HG03469 (cell line): ENCODE measurements at regions not wholly inside any gene's neighbourhood (a gene's known extent, or its start where the extent isn't known, plus 50 kb on each side); places are given as distances from the start of the nearest gene placed in this dataset.

ENCODE experiments used
- ATAC-seq: cut with Tn5 transposase; IDR thresholded peaks from one replicate; pipeline ENCODE4 v1.9.1; 2021; ENCODE audit warnings: mild to moderate bottlenecking, moderate library complexity, moderate number of reproducible peaks; ENCODE audit not compliant: unreplicated experiment

- ATAC-seq = no peak
These were observed 105.1 kb upstream of the RPL38 start for GRCh38 chr17:74098136-74099024.

- no peak for ATAC-seq
These were observed 103.8 kb upstream of the RPL38 start for GRCh38 chr17:74099442-74100340.

DNA sequence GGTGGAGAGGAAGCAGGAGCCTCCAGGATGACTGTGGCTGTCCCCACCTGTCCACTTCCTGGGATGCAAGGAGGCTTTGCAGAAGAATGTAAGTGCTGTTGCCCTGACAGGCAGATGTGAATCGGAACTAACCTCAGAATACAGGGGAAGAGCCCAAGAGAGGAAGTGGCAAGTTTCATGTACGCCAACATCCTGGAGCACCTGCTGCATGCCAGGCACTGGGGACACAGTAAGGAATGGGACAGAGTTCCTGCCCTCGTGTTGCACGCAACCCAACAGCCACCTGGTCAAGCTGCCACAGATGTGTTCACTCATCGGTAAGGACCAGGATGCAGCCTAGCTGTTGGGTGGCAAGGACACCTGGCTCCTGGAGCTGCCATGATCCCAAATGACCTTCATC lies 98.6 kb upstream of the RPL38 start:
- ATAC-seq = no peak

DNA sequence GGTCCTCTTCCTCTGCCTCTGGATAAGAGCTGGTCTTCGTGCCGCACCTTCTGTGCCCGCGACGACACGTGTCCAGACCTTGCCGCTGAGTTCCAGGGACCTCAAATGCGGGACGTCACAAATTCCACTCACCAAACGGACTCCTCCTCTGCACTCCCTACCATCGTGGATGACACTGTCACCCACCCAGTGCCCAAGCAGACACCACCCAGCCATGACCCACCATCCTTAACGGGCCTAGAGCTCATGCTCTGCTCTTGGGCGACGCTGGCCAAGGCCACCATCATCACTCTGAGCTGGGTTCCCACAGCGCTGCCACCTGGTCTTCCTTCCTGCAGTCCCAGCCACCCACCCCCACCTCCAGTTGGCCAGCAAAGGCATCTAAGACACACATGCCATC lies 96.4 kb upstream of the RPL38 start:
- no peak for ATAC-seq

- no peak for ATAC-seq
These were observed 95.3 kb upstream of the RPL38 start for GRCh38 chr17:74108126-74108705.

DNA sequence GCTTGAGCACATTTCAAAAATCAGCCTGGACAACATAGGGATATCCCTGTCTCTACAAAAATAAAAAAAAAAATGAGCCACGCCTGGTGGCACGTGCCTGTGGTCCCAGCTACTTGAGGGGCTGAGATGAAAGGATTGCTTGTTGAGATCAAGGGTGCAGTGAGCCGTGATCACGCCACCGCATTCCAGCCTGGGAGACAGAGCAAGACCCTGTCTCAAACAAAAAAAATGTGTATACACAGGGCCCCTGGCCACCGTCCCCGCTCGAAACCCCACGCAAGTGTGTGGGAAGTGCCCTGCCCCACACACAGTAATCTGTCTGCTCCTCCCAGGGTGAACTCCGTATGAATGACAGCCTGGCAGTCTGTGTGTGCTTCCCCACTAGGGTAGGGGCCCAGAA lies 93.0 kb upstream of the RPL38 start:
- ATAC-seq = no peak

- no peak for ATAC-seq
These were observed 90.2 kb upstream of the RPL38 start for GRCh38 chr17:74113326-74113725.

GRCh38 chr17:74113952-74114351 lies 89.5 kb upstream of the RPL38 start:
- no peak for ATAC-seq

GRCh38 chr17:74114881-74115470 lies 88.5 kb upstream of the RPL38 start:
- ATAC-seq = no peak

GRCh38 chr17:74115586-74115985 lies 87.9 kb upstream of the RPL38 start:
- no peak for ATAC-seq

DNA sequence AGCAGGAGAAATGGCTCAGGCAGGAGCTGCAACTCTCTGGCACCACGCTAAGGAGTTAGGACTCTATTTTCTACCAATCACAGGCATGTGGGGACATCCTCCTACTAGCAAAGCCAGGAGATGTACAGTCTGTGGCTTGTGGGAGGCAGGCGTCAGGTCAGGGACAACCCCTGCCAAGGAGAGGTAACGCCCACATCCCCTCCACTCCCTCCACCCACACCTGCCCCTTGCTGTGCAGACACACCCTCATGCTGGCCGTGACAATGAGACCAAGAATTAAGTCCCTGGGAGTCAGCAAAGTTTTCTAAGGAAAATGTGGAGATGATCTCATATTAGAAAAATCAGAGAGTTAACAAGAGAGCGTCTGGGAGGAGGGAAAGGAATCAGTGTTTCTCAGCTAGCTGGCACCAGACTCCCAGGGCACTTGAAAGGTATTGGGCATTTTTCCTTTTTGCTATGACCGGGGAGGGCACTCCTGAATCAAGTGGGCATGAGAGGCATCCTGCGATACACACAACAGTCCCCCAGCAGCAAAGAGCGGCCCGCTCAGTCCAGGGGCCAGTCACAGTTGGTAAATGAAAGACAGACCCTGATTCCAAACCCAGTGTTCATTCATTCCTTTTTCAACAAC lies 87.3 kb upstream of the RPL38 start:
- no peak for ATAC-seq

- no peak for ATAC-seq
These were observed 86.3 kb upstream of the RPL38 start for GRCh38 chr17:74117087-74117698.

DNA sequence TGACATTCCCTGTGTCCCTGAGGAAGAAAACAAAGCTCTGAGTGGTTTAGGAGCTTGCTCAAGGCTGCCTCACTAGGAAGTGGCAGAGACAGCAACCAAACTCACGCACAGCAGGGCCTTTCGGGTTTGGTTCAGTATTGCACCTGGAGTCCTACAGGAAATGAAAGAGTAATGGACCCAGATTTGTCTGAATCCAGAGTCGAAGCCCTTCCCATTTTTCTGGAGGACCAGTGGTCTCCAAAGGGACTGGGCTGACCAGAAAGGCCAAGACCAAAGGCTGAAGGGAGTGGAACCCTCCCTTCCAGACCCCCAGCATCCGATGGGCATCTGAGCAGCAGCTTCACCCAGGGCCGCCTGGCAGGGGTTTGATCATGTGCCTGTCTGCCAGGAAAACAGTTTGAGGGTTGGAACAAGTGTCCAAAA lies 85.5 kb upstream of the RPL38 start:
- ATAC-seq = no peak

- no peak for ATAC-seq
These were observed 85.0 kb upstream of the RPL38 start for GRCh38 chr17:74118504-74118903.

GRCh38 chr17:74119049-74119580 lies 84.4 kb upstream of the RPL38 start:
- ATAC-seq = no peak

GRCh38 chr17:74119965-74120364 lies 83.5 kb upstream of the RPL38 start:
- no peak for ATAC-seq

GRCh38 chr17:74123350-74123749 lies 80.1 kb upstream of the RPL38 start:
- no peak for ATAC-seq

DNA sequence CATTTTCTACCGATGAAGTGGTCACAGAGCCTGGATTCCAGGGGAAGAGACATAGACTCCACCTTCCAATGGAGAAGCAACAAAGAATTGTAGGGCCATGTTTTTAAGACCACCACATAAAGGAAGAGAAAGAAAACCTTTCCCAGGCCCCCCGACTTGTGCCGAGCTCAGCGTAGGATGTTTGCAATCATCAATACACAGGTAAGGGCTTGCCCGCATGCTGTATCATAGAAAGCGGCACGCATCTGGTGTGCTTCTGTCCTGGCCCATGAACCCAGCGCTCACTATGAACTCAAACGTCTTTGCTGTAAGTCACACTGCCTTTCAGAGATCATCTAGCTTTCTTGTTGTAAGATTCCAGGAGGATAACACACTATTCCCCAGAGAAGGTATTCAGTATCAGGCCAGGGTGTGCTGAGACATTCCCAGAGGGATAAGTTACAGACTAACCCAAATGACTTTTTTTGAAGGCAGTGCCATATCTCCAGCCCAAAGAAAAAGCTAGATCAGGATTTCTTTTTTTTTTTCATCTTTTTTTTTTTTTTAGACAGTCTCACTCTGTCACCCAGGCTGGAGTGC lies 79.5 kb upstream of the RPL38 start:
- ATAC-seq = no peak

DNA sequence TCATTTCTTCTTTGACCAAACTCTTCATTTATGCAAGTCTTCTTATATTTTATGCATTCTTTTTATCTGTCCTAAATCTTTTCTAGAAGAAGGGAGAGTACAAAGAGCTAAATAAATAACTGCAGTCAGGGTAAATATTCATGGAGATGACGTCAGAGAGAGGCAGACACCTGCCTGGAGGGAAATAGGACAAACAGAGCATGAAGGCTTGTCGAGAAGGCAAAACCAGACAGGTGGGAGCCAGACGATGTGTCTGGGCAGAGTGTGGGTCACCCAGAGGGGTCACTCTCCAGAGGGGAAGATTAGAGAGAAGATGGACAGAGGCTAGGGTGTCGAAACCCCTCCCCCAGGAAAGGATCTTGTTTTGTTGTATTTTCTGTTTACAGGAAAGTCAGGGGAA lies 78.3 kb upstream of the RPL38 start:
- ATAC-seq = no peak
